Neural crest cell (in vitro differentiated cells): ENCODE measurements at regions not wholly inside any gene's neighbourhood (a gene's known extent, or its start where the extent isn't known, plus 50 kb on each side); places are given as distances from the start of the nearest gene placed in this dataset.

Experiments
- DNase-seq: peaks from one replicate; pipeline ENCODE4 v3.0.0; 2021; ENCODE audit warnings: low read depth, mixed read lengths, low spot score
- H3K27ac Mint-ChIP-seq: one replicate; pipeline ENCODE4 v1.8.0; 2021; ENCODE audit warnings: mild to moderate bottlenecking, mixed read lengths; ENCODE audit not compliant: unreplicated experiment
- H3K27me3 Mint-ChIP-seq: 2 replicates; pipeline ENCODE4 v1.8.0; 2021; ENCODE audit warnings: low read depth, mild to moderate bottlenecking, mixed read lengths
- H3K36me3 Mint-ChIP-seq: 2 replicates; pipeline ENCODE4 v1.8.0; 2021; ENCODE audit warnings: low read depth, mild to moderate bottlenecking, mixed read lengths
- H3K4me1 Mint-ChIP-seq: 2 replicates; pipeline ENCODE4 v1.8.0; 2021; ENCODE audit warnings: mixed read lengths
- H3K4me3 Mint-ChIP-seq: one replicate; pipeline ENCODE4 v1.8.0; 2021; ENCODE audit warnings: mild to moderate bottlenecking, mixed read lengths
- H3K9me3 Mint-ChIP-seq: 2 replicates; pipeline ENCODE4 v1.8.0; 2021; ENCODE audit warnings: mixed read lengths
- TF ChIP-seq, protein P1 (sequence below): fragments of 200-600 bp; sonication (generic); conservative IDR thresholded peaks from 2 replicates; pipeline ENCODE4 v1.5.0; 2021; ENCODE audit warnings: antibody characterized with exemption, mild to moderate bottlenecking

DNA sequence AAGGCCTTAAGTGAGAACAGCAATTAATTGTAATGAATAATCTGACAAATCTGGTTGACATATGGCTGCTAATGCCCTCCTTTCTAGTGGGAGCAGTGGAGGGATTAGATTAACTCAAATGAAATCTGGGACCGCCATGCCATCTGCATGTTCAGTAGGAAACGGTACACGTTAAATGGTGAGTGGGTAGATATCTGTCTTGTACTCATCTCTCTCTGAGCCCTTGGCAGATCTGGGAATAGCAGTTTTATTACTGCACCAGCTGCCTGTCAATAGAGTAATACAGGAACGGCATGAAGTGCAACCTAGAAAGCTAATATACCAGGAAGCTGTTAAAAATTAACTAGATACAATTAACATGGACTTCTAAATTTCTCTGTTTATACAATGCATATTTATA is 258.8 kb downstream of the GPD2 start:
- Mint-ChIP-seq H3K4me1 (no peaks in the 10 kb centered on the region), H3K27me3 (no peaks in the 10 kb centered on the region), H3K9me3 (peaks cover 5% of the 10 kb centered on the region), H3K27ac (no peak overlapping the region), H3K36me3 (no peaks in the 10 kb centered on the region), H3K4me3 (no peak overlapping the region)
- DNase-seq: no peak
- TF ChIP-seq, protein P1, sequence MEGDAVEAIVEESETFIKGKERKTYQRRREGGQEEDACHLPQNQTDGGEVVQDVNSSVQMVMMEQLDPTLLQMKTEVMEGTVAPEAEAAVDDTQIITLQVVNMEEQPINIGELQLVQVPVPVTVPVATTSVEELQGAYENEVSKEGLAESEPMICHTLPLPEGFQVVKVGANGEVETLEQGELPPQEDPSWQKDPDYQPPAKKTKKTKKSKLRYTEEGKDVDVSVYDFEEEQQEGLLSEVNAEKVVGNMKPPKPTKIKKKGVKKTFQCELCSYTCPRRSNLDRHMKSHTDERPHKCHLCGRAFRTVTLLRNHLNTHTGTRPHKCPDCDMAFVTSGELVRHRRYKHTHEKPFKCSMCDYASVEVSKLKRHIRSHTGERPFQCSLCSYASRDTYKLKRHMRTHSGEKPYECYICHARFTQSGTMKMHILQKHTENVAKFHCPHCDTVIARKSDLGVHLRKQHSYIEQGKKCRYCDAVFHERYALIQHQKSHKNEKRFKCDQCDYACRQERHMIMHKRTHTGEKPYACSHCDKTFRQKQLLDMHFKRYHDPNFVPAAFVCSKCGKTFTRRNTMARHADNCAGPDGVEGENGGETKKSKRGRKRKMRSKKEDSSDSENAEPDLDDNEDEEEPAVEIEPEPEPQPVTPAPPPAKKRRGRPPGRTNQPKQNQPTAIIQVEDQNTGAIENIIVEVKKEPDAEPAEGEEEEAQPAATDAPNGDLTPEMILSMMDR: no peak

DNA sequence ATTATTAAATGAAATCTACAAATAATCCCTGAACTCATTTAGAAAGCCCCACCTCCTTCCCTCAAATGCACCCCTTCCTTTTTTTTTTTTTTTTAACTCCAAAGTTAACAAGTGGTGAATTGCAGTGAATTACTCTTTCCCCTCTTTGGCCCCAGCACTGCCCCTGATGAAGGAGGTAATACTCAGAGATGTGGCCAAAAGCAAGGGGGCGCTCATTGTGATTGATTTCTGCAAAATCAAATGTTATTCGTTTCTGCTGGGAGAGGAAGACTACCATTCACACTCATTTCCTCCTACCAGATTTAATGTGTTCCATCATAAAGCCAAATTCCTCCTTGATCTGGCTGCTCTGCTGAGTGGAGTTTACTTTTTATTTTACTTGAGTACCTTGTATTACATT is 259.4 kb downstream of the GPD2 start:
- TF ChIP-seq, protein P1: no peak
- Mint-ChIP-seq H3K9me3 (peaks cover 4% of the 10 kb centered on the region), H3K4me1 (no peaks in the 10 kb centered on the region), H3K4me3 (no peak overlapping the region), H3K27ac (no peak overlapping the region), H3K36me3 (no peaks in the 10 kb centered on the region), H3K27me3 (no peaks in the 10 kb centered on the region)
- no peak for DNase-seq

DNA sequence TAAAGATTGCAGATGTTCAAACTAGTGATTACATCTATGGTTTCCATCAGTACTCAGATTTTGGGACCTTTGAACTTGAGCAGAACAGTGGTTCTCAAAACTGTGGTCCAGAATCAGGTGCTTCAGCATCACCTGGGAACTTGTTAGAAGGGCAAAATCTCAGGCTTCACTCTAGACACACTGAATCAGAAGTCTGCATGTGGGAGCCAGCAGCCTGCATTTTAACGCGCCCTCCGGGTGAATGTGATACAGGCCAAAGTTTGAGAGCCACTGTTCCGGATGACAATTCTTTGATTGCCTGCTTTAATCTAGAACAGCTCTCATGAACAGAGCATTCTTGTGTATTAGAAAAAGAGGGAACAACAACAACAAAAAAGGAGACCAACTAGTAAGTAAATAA is 261.7 kb downstream of the GPD2 start:
- DNase-seq: no peak
- Mint-ChIP-seq H3K4me1 (no peaks in the 10 kb centered on the region), H3K9me3 (peaks cover 4% of the 10 kb centered on the region), H3K4me3 (no peak overlapping the region), H3K36me3 (no peaks in the 10 kb centered on the region), H3K27me3 (no peaks in the 10 kb centered on the region), H3K27ac (no peak overlapping the region)
- TF ChIP-seq, protein P1: no peak

DNA sequence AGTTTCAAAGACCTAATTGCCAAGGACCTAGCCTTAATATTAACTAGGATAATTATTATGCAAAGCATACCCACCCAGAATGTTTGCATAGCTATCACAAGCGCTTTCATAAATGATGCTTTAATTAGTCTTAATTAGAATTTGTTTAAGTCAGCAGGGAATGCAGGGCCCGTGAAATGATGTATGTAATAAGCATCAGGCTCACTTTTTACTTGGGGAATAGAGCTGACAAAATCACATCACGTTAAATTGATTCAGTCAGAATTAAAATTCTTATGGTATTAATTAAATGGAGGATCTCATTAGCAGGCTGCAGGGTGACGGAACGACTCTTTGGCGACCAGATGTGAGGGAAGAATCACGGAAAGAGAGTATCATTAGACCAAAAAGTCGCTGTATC is 264.5 kb downstream of the GPD2 start:
- TF ChIP-seq, protein P1: no peak
- Mint-ChIP-seq H3K4me3 (no peak overlapping the region), H3K27me3 (no peaks in the 10 kb centered on the region), H3K36me3 (no peaks in the 10 kb centered on the region), H3K4me1 (no peaks in the 10 kb centered on the region), H3K9me3 (peaks cover 4% of the 10 kb centered on the region), H3K27ac (no peak overlapping the region)
- no peak for DNase-seq

DNA sequence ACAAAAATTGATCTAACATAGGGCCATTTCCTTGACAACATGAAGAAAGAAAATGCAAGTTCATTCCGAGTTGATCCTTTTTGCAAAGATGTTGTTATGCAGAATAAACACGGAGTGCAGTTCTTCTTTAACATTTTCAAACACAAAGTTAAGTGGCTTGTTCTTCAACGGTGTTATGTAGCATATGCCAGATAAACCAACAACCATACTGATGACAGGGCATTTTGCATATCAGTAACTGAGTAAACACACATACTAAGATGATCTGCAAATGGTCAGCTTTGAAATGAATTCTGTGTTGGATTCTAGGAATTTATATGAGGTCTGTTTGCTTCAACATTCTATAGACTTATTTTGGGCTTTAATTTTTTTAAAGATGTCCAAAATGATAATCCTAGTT is 266.4 kb downstream of the GPD2 start:
- Mint-ChIP-seq H3K27ac (no peak overlapping the region), H3K4me3 (no peak overlapping the region), H3K9me3 (no peaks in the 10 kb centered on the region), H3K36me3 (no peaks in the 10 kb centered on the region), H3K27me3 (no peaks in the 10 kb centered on the region), H3K4me1 (no peaks in the 10 kb centered on the region)
- no peak for DNase-seq
- TF ChIP-seq, protein P1: no peak

DNA sequence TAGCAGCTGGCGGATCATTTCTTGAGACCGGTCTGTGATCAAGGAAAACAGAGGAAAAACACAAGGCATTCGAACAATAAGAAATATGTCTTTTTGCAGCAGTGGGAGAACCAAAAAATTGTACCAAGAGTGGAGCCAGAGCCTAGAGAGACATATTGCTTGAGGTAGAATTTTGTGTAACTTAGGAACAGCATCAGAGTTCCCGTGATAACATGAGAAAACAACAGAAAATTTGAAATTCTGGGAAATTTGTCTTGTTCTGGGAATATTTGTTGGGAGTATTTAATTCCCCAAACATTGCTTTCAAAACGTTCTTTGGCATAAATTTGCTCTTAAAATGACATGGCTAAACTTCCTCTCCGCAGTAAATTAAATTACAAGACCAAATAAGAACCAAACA is 267.5 kb downstream of the GPD2 start:
- Mint-ChIP-seq H3K36me3 (no peaks in the 10 kb centered on the region), H3K4me1 (no peaks in the 10 kb centered on the region), H3K27me3 (no peaks in the 10 kb centered on the region), H3K27ac (no peak overlapping the region), H3K9me3 (no peaks in the 10 kb centered on the region), H3K4me3 (no peak overlapping the region)
- TF ChIP-seq, protein P1: no peak
- no peak for DNase-seq
